ENCODE measurements at regions not wholly inside any gene's neighbourhood (a gene's known extent, or its start where the extent isn't known, plus 50 kb on each side); places are given as distances from the start of the nearest gene placed in this dataset.

DNA sequence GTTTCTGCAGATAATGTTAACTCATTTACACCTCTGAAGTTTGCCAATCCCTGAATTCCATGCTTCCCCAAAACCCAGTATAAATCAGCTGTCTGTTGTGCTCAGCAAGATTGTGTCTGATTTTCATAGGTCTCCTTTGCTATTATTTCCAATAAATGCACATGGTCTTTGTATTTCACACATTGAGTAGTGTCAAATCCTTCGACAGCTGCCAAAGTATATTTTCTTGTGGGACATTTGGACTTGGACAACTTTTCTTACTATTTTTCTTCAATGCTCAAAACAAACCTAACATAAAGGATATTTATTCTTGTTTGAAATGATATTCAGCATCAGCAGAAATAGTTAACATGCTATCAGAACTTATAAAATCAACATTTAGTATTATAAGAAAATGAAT is 406.1 kb upstream of the OR4E1 start:
- TF ChIP-seq POLR2AphosphoS5 (IDR thresholded peaks at IDR 0.05; ENCODE audit: low read depth, low read length) (no peak), TAF1 (IDR thresholded peaks at IDR 0.05; ENCODE audit: borderline replicate concordance, insufficient read depth, low read length) (no peak), SIN3A (IDR thresholded peaks at IDR 0.05; ENCODE audit: borderline replicate concordance, insufficient read depth, low read length) (no peak)

All from PFSK-1 (cell line).